ENCODE measurements at regions not wholly inside any gene's neighbourhood (a gene's known extent, or its start where the extent isn't known, plus 50 kb on each side); places are given as distances from the start of the nearest gene placed in this dataset.

GRCh38 chr2:41925712-41926111 lies 122.1 kb upstream of the PKDCC start:
- Mint-ChIP-seq H3K27ac (ENCODE audit: low read depth) (no peak overlapping the region), H3K9me3 (no peaks in the 10 kb centered on the region), H3K4me1 (no peaks in the 10 kb centered on the region), H3K4me3 (no peak overlapping the region), H3K27me3 (peaks cover 11% of the 10 kb centered on the region), H3K36me3 (ENCODE audit: insufficient read depth) (no peaks in the 10 kb centered on the region)
- DNase-seq (ENCODE audit: low spot score in 2 of 2) (no peak), ATAC-seq (replicated peaks; ENCODE audit: extremely low read depth, poor library complexity, severe bottlenecking) (no peak)

GRCh38 chr2:41926614-41927580 lies 120.9 kb upstream of the PKDCC start:
- H3K27me3 Mint-ChIP-seq: peaks cover 11% of the 10 kb centered on the region
- H3K36me3 Mint-ChIP-seq (ENCODE audit: insufficient read depth): no peaks in the 10 kb centered on the region
- no peak overlapping the region for H3K27ac Mint-ChIP-seq (ENCODE audit: low read depth)
- H3K4me3 Mint-ChIP-seq: no peak overlapping the region
- H3K9me3 Mint-ChIP-seq: no peaks in the 10 kb centered on the region
- DNase-seq (ENCODE audit: low spot score in 2 of 2) (no peak), ATAC-seq (replicated peaks; ENCODE audit: extremely low read depth, poor library complexity, severe bottlenecking) (no peak)
- H3K4me1 Mint-ChIP-seq: no peaks in the 10 kb centered on the region

GRCh38 chr2:41927581-41928264 lies 120.1 kb upstream of the PKDCC start:
- no peak for ATAC-seq (replicated peaks; ENCODE audit: extremely low read depth, poor library complexity, severe bottlenecking)
- H3K4me1 Mint-ChIP-seq: no peaks in the 10 kb centered on the region
- peaks cover 10% of the 10 kb centered on the region for H3K27me3 Mint-ChIP-seq
- no peak for DNase-seq (ENCODE audit: low spot score in 2 of 2)
- no peak overlapping the region for H3K27ac Mint-ChIP-seq (ENCODE audit: low read depth)
- peaks cover 2% of the 10 kb centered on the region for H3K36me3 Mint-ChIP-seq (ENCODE audit: insufficient read depth)
- H3K4me3 Mint-ChIP-seq: no peak overlapping the region
- H3K9me3 Mint-ChIP-seq: no peaks in the 10 kb centered on the region

GRCh38 chr2:41928526-41928925 lies 119.3 kb upstream of the PKDCC start:
- Mint-ChIP-seq H3K27me3 (peaks cover 7% of the 10 kb centered on the region), H3K9me3 (no peaks in the 10 kb centered on the region), H3K4me1 (peaks cover 1% of the 10 kb centered on the region), H3K27ac (ENCODE audit: low read depth) (no peak overlapping the region), H3K4me3 (no peak overlapping the region), H3K36me3 (ENCODE audit: insufficient read depth) (peaks cover 2% of the 10 kb centered on the region)
- ATAC-seq (replicated peaks; ENCODE audit: extremely low read depth, poor library complexity, severe bottlenecking) (no peak), DNase-seq (ENCODE audit: low spot score in 2 of 2) (no peak)

- H3K9me3 Mint-ChIP-seq: no peaks in the 10 kb centered on the region
- no peak overlapping the region for H3K4me3 Mint-ChIP-seq
- DNase-seq (ENCODE audit: low spot score in 2 of 2) (no peak), ATAC-seq (replicated peaks; ENCODE audit: extremely low read depth, poor library complexity, severe bottlenecking) (no peak)
- peaks cover 7% of the 10 kb centered on the region for H3K4me1 Mint-ChIP-seq
- no peak overlapping the region for H3K27ac Mint-ChIP-seq (ENCODE audit: low read depth)
- H3K27me3 Mint-ChIP-seq: peaks cover 11% of the 10 kb centered on the region
- peaks cover 2% of the 10 kb centered on the region for H3K36me3 Mint-ChIP-seq (ENCODE audit: insufficient read depth)
These were observed 116.8 kb upstream of the PKDCC start for GRCh38 chr2:41930807-41931566.

GRCh38 chr2:41932241-41933045 lies 115.4 kb upstream of the PKDCC start:
- Mint-ChIP-seq H3K4me3 (no peak overlapping the region), H3K27me3 (peaks cover 11% of the 10 kb centered on the region), H3K9me3 (no peaks in the 10 kb centered on the region), H3K27ac (ENCODE audit: low read depth) (no peak overlapping the region), H3K4me1 (peaks cover 7% of the 10 kb centered on the region), H3K36me3 (ENCODE audit: insufficient read depth) (peaks cover 2% of the 10 kb centered on the region)
- DNase-seq (ENCODE audit: low spot score in 2 of 2) (no peak), ATAC-seq (replicated peaks; ENCODE audit: extremely low read depth, poor library complexity, severe bottlenecking) (no peak)

GRCh38 chr2:41933046-41933420 lies 114.8 kb upstream of the PKDCC start:
- DNase-seq (ENCODE audit: low spot score in 2 of 2): no peak
- peaks cover 2% of the 10 kb centered on the region for H3K36me3 Mint-ChIP-seq (ENCODE audit: insufficient read depth)

GRCh38 chr2:41933585-41934320 lies 114.1 kb upstream of the PKDCC start:
- H3K9me3 Mint-ChIP-seq: no peaks in the 10 kb centered on the region
- H3K27me3 Mint-ChIP-seq: peaks cover 13% of the 10 kb centered on the region
- H3K36me3 Mint-ChIP-seq (ENCODE audit: insufficient read depth): peaks cover 2% of the 10 kb centered on the region
- peaks cover 7% of the 10 kb centered on the region for H3K4me1 Mint-ChIP-seq
- no peak overlapping the region for H3K27ac Mint-ChIP-seq (ENCODE audit: low read depth)
- no peak for DNase-seq (ENCODE audit: low spot score in 2 of 2)
- ATAC-seq (replicated peaks; ENCODE audit: extremely low read depth, poor library complexity, severe bottlenecking): no peak
- H3K4me3 Mint-ChIP-seq: no peak overlapping the region

More at GRCh38 chr2:41933046-41933420, 114.8 kb upstream of the PKDCC start:
- H3K4me1 Mint-ChIP-seq: peaks cover 7% of the 10 kb centered on the region
- H3K27ac Mint-ChIP-seq (ENCODE audit: low read depth): no peak overlapping the region
- H3K27me3 Mint-ChIP-seq: peaks cover 11% of the 10 kb centered on the region
- H3K4me3 Mint-ChIP-seq: no peak overlapping the region
- H3K9me3 Mint-ChIP-seq: no peaks in the 10 kb centered on the region
- no peak for ATAC-seq (replicated peaks; ENCODE audit: extremely low read depth, poor library complexity, severe bottlenecking)

GRCh38 chr2:41934329-41934958 lies 113.4 kb upstream of the PKDCC start:
- H3K36me3 Mint-ChIP-seq (ENCODE audit: insufficient read depth): peaks cover 2% of the 10 kb centered on the region
- no peak for ATAC-seq (replicated peaks; ENCODE audit: extremely low read depth, poor library complexity, severe bottlenecking)
- H3K4me1 Mint-ChIP-seq: peaks cover 7% of the 10 kb centered on the region
- DNase-seq (ENCODE audit: low spot score in 2 of 2): no peak
- H3K27ac Mint-ChIP-seq (ENCODE audit: low read depth): no peak overlapping the region
- no peaks in the 10 kb centered on the region for H3K9me3 Mint-ChIP-seq
- H3K27me3 Mint-ChIP-seq: peaks cover 20% of the 10 kb centered on the region
- H3K4me3 Mint-ChIP-seq: no peak overlapping the region

- Mint-ChIP-seq H3K27ac (ENCODE audit: low read depth) (no peak overlapping the region), H3K4me1 (peaks cover 7% of the 10 kb centered on the region), H3K27me3 (peaks cover 25% of the 10 kb centered on the region), H3K9me3 (no peaks in the 10 kb centered on the region), H3K4me3 (no peak overlapping the region), H3K36me3 (ENCODE audit: insufficient read depth) (peaks cover 2% of the 10 kb centered on the region)
- DNase-seq (ENCODE audit: low spot score in 2 of 2) (no peak), ATAC-seq (replicated peaks; ENCODE audit: extremely low read depth, poor library complexity, severe bottlenecking) (no peak)
These were observed 112.8 kb upstream of the PKDCC start for GRCh38 chr2:41935002-41935401.

GRCh38 chr2:41935825-41936224 lies 112.0 kb upstream of the PKDCC start:
- no peak for ATAC-seq (replicated peaks; ENCODE audit: extremely low read depth, poor library complexity, severe bottlenecking)
- Mint-ChIP-seq H3K4me3 (no peak overlapping the region), H3K27me3 (peaks cover 25% of the 10 kb centered on the region), H3K4me1 (peaks cover 7% of the 10 kb centered on the region), H3K27ac (ENCODE audit: low read depth) (no peak overlapping the region), H3K36me3 (ENCODE audit: insufficient read depth) (peaks cover 2% of the 10 kb centered on the region), H3K9me3 (no peaks in the 10 kb centered on the region)
- no peak for DNase-seq (ENCODE audit: low spot score in 2 of 2)

Measured in central memory CD8-positive, alpha-beta T cell (primary cell).